GM11168 (cell line): ENCODE measurements at regions not wholly inside any gene's neighbourhood (a gene's known extent, or its start where the extent isn't known, plus 50 kb on each side); places are given as distances from the start of the nearest gene placed in this dataset.

Source experiments
- in situ Hi-C: fragments of 300-500 bp; cut with MboI; formaldehyde crosslinking; loops from one replicate; pipeline ENCODE4 v1.12.0; 2022; ENCODE audit warnings: low sequenced_read_pairs; ENCODE audit not compliant: unreplicated experiment

DNA sequence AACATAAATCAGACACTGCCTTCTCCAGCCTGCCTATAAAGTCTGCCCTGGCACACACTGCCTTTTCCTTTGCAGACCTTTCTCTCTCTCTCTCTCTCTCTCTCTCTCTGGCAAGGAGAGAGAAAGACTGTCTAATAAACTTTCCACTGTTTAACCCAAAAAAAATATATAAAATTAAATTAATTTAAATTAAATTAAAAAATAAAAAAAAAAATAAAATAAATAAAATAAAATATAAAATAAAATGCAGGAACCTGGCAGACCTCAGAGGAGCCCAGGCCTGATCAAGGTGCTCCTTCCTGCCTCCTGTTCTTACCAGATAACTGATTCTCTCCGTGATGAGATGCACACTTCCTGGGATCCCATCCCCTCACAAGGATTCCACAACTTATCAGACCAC is 103.9 kb upstream of the VASH1 start:
- in situ Hi-C loops: no loop called here

DNA sequence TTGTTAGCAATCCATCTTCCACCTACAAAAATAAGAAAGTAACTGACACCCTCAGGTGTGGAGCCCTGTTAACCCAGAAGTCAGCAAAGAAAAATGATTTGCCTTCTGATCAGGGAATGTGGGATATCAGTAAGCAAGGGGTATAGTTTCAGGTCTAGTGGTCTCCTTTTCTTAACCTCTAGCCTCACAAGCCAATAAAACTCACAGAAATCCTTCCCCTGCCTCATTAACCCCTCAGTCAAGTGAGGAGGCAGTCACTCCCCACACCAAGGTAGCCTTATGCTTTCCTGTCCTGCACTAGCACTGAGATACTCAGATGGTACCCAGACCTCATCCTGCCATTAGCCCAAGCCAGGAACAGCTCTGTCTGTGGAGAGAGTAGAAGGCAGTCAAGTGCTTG is 103.4 kb upstream of the VASH1 start:
- in situ Hi-C loops: no loop called here

DNA sequence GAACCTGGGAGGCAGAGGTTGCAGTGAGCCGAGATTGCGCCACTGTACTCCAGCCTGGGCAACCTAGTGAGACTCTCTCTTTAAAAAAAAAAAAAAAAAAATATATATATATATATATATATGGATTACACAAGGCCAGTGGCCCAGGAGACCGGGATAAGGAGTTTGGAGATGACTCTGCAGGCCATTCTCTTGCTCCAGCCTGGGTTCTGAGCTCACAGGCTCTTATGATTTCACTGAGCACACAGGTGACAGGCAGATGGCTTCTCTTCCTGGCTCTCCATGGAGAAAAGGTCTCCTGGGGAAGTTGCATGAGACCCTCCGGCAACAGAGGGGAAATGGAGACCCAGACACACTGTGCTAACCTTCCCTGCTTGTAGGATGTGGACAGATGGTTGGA is 98.7 kb upstream of the VASH1 start:
- in situ Hi-C loops: no loop called here

DNA sequence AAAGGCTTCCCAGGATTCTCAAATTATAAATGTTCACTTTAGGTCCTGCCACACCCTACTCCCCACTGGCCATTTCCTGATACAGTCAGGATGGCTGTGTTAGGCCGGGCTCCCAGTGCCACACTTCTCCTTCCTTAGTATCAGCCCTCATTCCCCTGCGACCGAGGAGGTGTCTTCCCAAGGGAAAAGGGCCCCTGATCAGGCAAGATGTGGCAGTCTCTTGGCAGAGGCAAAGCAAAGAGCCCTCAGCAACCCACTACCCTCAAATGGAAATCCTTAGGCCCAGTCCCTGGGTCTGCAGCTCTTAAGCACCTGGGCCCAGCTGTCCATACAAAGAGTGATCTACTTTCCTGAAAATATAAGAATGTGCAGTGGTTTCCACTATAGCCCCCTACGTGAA is 96.5 kb upstream of the VASH1 start:
- in situ Hi-C loops: no loop called here

DNA sequence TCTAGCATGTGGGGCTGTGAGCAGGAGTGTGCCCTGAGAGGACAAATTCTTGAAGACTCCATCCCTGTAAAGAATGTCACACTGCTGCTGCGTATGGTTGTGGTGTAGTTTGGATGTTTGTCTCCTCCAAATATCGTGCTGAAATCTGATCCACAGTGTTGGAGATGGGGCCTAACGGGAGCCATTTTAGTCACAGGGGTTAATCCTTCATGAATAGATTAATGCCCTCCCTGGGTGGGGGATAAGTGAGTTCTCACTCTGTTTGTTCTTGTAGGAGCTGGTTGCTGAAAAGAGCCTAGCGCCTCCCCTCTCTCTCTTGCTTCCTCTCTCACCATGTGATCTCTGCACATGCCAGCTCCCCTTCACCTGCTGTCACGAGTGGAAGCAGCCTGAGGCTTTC is 94.5 kb upstream of the VASH1 start:
- in situ Hi-C loops: no loop called here

DNA sequence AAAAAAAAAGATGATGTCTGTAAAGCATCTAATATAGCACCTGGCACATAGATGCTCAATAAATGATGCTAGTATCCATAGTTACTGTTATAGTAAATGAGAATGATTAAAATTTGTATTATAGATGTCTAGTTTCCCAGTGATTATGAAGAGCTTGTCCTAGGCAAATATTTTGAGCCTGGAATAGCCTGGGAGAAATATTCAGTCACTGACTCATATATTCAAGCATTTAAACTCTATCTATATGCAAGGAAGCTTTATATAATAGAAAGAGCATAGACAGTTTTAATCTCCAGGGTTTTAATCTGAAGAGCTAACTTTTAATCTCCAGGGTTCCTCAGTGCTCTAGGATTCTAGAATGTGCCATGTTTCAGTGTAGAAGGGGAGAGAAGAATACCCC is 91.5 kb upstream of the VASH1 start:
- in situ Hi-C loops: no loop called here

DNA sequence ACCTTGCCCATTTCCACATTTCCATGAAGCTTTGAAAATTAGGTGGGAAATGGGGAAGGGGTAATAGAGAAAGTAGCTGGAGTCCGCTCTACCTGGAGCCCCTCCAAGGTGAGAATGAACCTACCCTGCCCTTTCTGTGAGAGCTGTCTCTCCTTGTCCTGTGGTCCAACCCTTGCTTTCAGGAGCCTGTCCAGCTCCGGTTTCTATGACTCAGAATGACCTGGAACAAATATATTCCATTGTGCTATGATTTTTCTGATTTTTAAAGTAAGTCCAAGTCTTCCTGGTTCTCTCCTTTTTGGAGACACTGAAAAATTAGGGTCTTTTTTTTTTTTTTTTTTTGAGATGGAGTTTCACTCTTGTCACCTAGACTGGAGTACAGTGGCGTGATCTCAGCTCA is 89.1 kb upstream of the VASH1 start:
- in situ Hi-C loops: no loop called here

DNA sequence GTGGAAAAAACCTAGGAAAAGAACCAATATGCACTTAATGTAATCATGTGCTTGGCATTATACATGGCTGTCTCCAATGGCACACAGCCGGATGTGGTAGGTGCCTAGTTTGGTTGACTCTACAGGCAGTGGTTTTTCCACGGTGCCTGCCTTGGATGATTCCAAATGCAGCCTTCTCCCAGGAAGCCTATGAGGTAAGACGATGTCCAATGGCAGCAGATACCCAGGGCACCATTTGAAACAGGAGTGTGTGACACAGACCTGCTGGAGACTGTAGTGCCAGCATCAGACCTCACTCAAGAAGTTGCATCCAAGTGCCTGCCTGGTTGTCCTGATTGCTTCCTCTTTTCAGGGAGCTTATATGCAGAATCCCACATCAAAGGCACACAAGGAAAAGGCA is 88.0 kb upstream of the VASH1 start:
- in situ Hi-C loops: no loop called here

DNA sequence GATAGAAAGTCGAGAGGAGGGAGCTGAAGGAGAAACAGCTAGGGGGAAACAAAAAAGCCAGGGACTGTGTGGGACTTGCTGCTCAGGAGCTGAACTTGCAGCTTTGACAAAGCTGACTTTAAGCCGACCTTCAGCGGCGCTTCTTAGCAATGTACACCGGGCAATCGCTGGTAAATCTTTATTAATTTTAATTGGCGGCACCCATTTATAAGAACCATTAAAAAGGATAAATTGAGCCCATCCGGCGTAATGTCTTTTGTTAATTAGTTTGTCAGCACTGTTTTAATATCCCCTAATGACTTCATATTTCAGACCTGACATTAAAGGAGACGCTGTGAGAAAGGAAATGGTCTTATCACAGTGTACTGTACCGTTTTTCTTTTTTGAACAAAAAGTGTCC is 86.2 kb upstream of the VASH1 start:
- in situ Hi-C loops: no loop called here

DNA sequence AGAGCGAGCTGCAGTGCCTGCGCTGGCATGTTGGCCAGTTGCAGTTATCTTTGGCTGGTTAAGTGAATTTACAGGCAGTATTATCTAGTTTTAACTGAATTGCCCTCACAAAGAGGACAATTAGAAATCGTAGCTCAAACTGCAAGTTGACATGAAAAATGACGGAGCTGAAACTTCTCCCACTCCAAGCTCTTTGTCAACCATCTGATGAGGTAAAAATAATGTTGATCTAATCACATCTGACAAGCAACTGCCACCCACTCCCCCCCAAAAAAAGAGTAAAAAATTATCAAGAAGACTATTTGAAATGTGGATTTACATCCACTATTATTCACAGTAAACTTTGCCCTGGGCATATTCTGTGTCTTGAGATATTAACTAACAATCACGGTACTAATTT is 84.7 kb upstream of the VASH1 start:
- in situ Hi-C loops: no loop called here

DNA sequence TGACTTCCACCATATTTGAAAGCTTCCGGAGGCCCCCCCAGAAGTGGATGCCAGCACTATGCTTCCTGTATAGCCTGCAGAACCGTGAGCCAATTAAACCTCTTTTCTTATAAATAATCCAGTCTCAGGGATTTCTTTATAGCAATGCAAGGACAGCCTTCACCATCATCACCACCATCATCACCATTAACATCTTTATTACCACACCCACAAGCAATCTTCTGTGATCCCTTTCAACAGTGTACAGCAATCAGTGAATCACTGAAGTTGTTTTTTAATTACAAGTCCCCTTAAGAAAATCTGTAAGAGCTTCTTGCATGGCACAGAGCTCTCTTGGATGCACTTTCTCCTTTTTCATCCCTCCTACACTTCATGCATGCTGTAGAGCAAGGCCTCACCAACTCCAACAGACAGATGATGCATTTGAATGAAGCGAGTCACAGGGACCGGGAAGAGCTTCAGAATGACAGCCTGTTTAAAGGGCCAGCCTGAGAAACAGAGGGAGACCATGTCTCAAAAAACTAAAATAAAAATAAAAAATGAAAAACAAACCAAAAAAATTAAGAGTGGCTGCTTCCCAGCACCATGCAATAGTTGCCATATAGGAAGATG is 83.6 kb upstream of the VASH1 start:
- in situ Hi-C loops: no loop called here

DNA sequence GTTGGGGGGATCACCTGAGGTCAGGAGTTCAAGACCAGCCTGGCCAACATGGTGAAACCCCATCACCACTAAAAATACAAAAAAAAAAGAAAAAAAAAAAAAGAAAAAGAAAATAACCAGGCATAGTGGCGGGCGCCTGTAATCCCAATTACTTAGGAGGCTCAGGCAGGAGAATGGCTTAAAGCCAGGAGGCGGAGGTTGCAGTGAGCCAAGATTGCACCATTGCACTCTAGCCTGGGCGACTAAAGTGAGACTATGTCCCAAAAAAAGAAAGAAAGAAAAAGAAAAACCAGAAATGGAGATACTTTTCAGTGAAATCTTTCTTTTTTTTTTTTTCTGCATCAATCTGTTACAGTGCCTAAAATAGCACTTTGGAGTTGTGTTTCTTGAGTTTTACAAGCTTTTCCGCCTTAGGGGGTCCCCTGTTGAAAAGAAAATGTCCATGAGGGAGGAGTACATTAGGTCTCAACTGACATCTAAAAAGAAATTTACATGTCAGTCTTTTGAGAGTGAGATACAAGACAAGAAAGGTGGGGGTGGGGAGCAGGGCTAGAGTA is 82.9 kb upstream of the VASH1 start:
- in situ Hi-C loops: no loop called here

DNA sequence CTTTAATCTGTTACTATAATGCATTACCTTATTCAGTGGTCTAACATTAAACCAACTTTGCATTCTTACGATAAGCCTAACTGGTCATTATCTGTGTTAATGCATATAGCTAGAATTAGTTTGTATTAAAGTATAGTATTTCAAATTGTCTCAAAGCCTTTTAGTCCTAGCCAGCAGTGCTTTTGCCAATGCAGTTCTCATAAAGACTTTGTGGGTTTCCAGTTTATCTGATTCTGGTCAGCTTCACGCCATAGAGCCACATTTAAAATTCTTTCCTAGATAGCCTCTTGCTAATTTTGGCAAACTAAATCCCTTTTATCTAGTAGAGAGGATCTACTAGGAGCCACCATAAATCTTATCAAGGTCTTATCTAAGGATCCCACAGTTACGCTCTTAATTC is 78.9 kb upstream of the VASH1 start:
- in situ Hi-C loops: no loop called here

DNA sequence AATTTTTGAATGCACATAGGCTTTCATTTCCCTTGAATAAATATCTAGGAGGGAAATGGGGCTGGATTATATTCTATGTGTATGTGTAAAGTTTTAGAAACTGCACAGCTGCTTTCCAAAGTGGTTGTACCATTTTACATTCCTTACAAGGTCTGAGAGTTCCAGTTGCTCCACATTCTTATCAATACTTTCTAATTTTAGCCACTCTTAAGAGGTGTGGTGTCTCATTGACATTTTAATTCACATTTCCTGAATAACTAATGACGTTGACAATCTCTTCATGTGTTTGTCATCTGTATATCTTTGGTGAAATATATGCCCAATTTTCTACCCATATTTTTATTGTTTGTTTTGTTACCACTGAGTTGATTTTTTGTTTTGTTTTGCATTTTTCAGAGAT is 74.6 kb upstream of the VASH1 start:
- in situ Hi-C loops: no loop called here

DNA sequence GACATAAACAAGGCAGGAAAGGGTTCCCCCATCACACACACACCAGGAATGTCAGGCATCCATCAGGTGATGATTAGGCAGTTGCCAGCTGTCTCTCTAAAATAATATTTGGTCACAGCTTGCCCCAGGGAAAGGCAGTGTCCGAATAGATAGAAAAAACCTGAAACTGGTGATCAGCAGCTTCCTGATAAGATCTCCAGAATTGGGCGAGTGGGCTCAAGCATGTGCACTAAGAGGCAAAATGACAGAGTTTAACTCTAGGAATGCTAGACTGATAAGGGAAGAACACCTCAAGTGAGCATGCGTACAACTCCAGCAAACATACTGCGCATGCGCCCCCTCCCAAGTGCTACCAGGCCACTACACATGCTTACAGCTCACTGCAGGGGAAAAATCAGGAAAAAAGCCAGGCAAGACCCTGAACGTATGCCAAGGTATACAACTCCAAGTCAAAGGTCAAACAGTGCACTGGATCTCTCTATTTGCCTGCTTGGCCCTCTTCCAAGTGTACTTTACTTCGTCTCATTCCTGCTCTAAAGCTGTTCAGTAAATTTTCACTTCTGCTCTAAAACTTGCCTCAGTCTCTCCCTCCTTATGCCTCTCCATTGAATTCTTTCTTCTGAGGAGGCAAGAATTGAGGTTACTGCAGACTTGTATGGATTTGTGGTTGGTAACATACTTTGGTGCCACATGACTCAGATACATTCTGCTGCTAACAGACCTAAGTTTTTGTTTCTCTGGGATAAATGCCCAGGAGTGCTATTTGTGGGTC is 73.5 kb upstream of the VASH1 start:
- in situ Hi-C loops: no loop called here

DNA sequence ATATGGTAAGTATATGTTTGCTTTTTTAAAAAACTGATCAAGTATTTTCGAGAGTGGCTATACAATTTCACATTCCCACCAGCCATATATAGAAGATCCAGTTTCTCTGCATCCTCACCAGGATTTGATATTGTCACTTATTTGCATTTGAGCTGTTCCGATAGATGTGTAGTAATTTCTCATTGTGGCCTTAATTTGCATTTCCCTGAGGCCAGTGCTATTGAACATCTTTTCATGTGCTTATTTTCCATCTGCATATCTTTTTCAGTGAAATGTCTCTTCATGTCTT is 72.9 kb upstream of the VASH1 start:
- in situ Hi-C loops: no loop called here

DNA sequence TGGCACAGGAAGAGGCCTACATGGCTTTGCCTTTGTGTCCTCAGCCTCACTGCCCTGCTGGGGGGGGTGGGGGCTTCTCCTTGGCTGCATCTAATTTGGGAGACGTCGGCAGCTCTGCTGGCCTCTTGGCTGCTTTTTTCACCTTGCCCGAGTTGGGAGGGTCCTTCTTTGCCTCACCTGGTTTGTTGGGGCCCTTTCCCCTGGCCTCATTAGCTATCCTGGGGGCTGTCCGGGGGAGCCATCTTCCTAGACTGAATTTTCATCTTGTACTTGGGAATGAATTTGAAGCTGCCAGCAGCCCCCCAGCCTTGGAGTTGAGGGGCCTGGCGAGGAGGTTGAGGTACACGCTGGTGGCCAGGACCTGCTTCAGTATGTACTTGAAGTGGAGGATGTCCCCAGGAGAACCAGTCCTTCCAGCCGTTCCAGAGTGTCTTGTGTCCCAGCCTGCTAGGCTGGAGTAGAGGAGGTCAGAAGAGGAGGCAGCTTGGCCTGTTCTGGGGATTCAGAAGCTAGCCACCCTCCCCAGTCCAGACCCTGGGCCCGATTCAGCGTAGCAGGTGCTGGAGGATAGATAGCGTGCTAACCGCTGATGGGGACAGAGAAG is 70.7 kb upstream of the VASH1 start:
- in situ Hi-C loops: no loop called here

DNA sequence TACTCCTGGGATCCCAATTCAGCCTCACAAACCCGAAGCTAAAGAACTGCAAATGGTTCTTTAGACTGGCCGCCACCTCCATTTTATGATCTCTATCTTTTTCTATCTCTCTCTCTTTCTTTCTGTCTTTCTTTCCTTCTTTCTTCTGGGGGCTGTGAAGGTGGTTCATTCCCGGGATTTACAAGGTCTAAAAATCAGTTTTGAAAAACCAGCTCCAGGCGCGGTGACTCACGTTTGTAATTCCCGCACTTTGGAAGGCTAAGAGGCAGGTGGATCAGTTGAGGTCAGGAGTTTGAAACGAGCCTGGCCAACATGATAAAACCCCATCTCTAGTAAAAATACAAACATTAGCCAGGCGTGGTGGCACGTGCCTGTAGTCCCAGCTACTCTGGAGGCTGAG is 67.2 kb upstream of the VASH1 start:
- in situ Hi-C loops: no loop called here

DNA sequence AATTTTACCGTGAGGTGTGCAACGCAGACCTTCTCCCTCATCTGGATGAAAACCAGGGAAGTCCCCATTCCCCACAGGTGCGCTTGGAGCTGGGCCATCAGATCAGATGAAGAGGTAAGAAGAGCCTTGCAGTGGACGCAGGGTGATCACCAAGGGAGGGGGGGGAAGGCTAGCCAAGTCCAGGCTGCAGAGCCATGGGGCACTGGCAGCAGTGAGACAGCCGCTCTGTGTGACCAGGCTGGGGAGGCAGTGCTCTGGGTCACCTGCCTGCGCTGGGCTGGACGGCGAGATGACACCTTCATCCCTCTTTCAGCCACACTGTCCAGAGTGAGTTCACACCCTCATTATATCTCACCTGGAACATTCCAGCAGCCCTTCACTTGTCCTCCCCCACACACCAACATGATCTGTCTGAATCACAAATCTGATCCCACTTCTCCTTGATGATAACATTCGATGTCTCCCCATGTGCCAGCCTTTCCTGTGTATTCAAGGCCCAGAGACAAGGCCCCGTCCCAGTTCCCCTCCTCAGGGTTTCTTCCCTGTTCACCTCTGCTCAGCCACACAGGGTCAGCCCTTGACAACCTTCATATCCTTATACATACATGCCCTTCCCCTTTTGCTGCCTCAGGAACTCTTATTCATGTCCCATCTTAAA is 65.9 kb upstream of the VASH1 start:
- in situ Hi-C loops: no loop called here

DNA sequence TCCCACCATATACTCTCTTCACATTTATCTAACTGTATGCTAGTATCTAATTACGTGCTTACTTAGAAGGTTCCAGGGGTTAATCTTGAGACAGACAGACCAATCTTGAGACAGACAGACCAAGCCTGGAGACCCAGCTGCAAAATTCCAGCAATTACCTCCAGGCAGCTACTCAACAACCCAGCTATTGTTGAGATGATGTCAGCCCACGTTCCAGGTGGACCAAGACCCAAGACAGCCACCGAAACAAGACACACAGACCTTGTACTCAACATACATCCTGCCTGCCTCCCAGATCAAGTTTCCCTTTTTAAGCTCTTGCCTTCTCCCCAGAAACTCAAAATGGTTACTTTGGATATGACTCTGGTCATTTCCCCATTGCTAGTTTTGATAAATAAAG is 64.9 kb upstream of the VASH1 start:
- in situ Hi-C loops: no loop called here

DNA sequence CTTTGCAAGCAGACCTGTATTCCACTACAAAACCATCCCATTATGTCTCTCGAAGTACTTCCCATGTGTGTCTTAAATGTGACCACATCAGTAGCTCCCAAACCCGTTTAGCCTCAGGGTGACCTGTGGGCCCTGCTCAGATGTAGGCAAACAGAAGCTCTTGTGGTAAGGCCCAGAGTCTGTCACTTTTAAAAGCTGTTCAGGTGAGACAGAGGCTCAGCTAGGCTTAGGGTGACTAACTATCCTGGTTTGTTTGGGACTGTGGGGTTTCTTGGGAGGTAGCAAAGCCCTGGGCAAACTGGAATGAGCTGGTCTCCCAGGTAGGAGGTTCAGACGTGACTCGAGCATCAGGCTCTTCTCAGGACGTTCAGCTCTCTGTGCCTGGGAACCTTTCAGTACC is 64.5 kb upstream of the VASH1 start:
- in situ Hi-C loops: no loop called here
